Hindlimb muscle (tissue), 1 donor: ENCODE measurements at regions not wholly inside any gene's neighbourhood (a gene's known extent, or its start where the extent isn't known, plus 50 kb on each side); places are given as distances from the start of the nearest gene placed in this dataset.

Experiments used
- DNase-seq: peaks from one replicate; pipeline ENCODE4 v3.0.0-alpha.2; 2013

- DNase-seq, result no peak
These were observed 416.1 kb downstream of the TAF11L14 start for GRCh38 chr5:18050345-18050744.

GRCh38 chr5:18050776-18051175 is 416.5 kb downstream of the TAF11L14 start:
- DNase-seq, result no peak

- DNase-seq, result no peak
These were observed 417.7 kb downstream of the TAF11L14 start for GRCh38 chr5:18051953-18052352.

- DNase-seq, result no peak
These were observed 418.3 kb downstream of the TAF11L14 start for GRCh38 chr5:18052569-18052968.

- DNase-seq, result no peak
These were observed 423.5 kb downstream of the TAF11L14 start for GRCh38 chr5:18057725-18058124.

GRCh38 chr5:18067615-18068014 is 433.4 kb downstream of the TAF11L14 start:
- no peak for DNase-seq

GRCh38 chr5:18068826-18069225 is 434.6 kb downstream of the TAF11L14 start:
- DNase-seq, result no peak

GRCh38 chr5:18069790-18070189 is 435.5 kb downstream of the TAF11L14 start:
- DNase-seq, result no peak

- DNase-seq, result no peak
These were observed 438.3 kb downstream of the TAF11L14 start for GRCh38 chr5:18072600-18072999.

- DNase-seq, result no peak
These were observed 440.7 kb downstream of the TAF11L14 start for GRCh38 chr5:18074961-18075360.

- no peak for DNase-seq
These were observed 443.9 kb downstream of the TAF11L14 start for GRCh38 chr5:18078157-18078556.

GRCh38 chr5:18079831-18080230 is 445.6 kb downstream of the TAF11L14 start:
- DNase-seq, result no peak

GRCh38 chr5:18088020-18088579 is 453.8 kb downstream of the TAF11L14 start:
- no peak for DNase-seq

- DNase-seq, result no peak
These were observed 455.9 kb downstream of the TAF11L14 start for GRCh38 chr5:18090177-18090576.

GRCh38 chr5:18091142-18091541 is 456.9 kb downstream of the TAF11L14 start:
- DNase-seq, result no peak

GRCh38 chr5:18091758-18092157 is 457.5 kb downstream of the TAF11L14 start:
- DNase-seq, result no peak

GRCh38 chr5:18095061-18095460 is 460.8 kb downstream of the TAF11L14 start:
- no peak for DNase-seq

- no peak for DNase-seq
These were observed 463.6 kb downstream of the TAF11L14 start for GRCh38 chr5:18097817-18098216.

GRCh38 chr5:18098691-18099090 is 464.4 kb downstream of the TAF11L14 start:
- DNase-seq, result no peak

GRCh38 chr5:18099261-18099660 is 465.0 kb downstream of the TAF11L14 start:
- no peak for DNase-seq

- no peak for DNase-seq
These were observed 467.3 kb downstream of the TAF11L14 start for GRCh38 chr5:18101532-18101931.

GRCh38 chr5:18102733-18103132 is 468.5 kb downstream of the TAF11L14 start:
- DNase-seq, result no peak

GRCh38 chr5:18105449-18105848 is 471.2 kb downstream of the TAF11L14 start:
- DNase-seq, result no peak

- DNase-seq, result no peak
These were observed 477.7 kb downstream of the TAF11L14 start for GRCh38 chr5:18111906-18112465.

- DNase-seq, result peak; percentile 16
These were observed 479.5 kb downstream of the TAF11L14 start for GRCh38 chr5:18113721-18114120.
